HEK293 (cell line): ENCODE measurements at regions not wholly inside any gene's neighbourhood (a gene's known extent, or its start where the extent isn't known, plus 50 kb on each side); places are given as distances from the start of the nearest gene placed in this dataset.

Experiments used
- BCL11A ChIP-seq: fragments of 450-650 bp; formaldehyde crosslinking; IDR thresholded peaks from 2 replicates; pipeline ENCODE4 v1.5.1; 2016; ENCODE audit warnings: low read depth, missing biosample characterization, missing genetic modification characterization
- GLI4 ChIP-seq: fragments of 450-650 bp; formaldehyde crosslinking; IDR thresholded peaks from 2 replicates; pipeline ENCODE4 v1.5.1; 2016; ENCODE audit warnings: missing biosample characterization, missing genetic modification characterization
- KLF10 ChIP-seq: fragments of 450-650 bp; IDR thresholded peaks from 2 replicates; pipeline ENCODE4 v1.5.1; 2018; ENCODE audit warnings: missing biosample characterization, mild to moderate bottlenecking, missing genetic modification characterization
- REPIN1 ChIP-seq: fragments of 450-650 bp; formaldehyde crosslinking; IDR thresholded peaks from 2 replicates; pipeline ENCODE4 v1.5.1; 2017; ENCODE audit warnings: missing biosample characterization, missing genetic modification characterization, low read depth
- ZNF24 ChIP-seq: fragments of 450-650 bp; formaldehyde crosslinking; IDR thresholded peaks from 2 replicates; pipeline ENCODE4 v1.5.1; 2016; ENCODE audit warnings: missing biosample characterization, missing genetic modification characterization
- ZNF302 ChIP-seq: fragments of 450-650 bp; formaldehyde crosslinking; IDR thresholded peaks from 2 replicates; pipeline ENCODE4 v1.5.1; 2016; ENCODE audit warnings: missing biosample characterization, missing genetic modification characterization, low read depth
- ZNF391 ChIP-seq: fragments of 450-650 bp; formaldehyde crosslinking; IDR thresholded peaks from 2 replicates; pipeline ENCODE4 v1.5.1; 2016; ENCODE audit warnings: low read depth, missing biosample characterization, missing genetic modification characterization, borderline replicate concordance
- ZNF514 ChIP-seq: fragments of 450-650 bp; formaldehyde crosslinking; IDR thresholded peaks from 2 replicates; pipeline ENCODE4 v1.5.1; 2016; ENCODE audit warnings: missing biosample characterization, missing genetic modification characterization
- ZNF596 ChIP-seq: fragments of 450-650 bp; IDR thresholded peaks from 2 replicates; pipeline ENCODE4 v1.5.0; 2018; ENCODE audit warnings: missing biosample characterization, mild to moderate bottlenecking, missing genetic modification characterization, moderate library complexity
- TF ChIP-seq, protein P1 (sequence below): fragments of 450-650 bp; formaldehyde crosslinking; IDR thresholded peaks from 2 replicates; pipeline ENCODE4 v1.5.1; 2016; ENCODE audit warnings: missing biosample characterization, missing genetic modification characterization
- TF ChIP-seq, protein P2 (sequence below): fragments of 450-650 bp; formaldehyde crosslinking; IDR thresholded peaks from 2 replicates; pipeline ENCODE4 v1.5.1; 2016; ENCODE audit warnings: missing biosample characterization, missing genetic modification characterization, low read depth
- TF ChIP-seq, protein P3 (sequence below): fragments of 450-650 bp; formaldehyde crosslinking; IDR thresholded peaks from 2 replicates; pipeline ENCODE4 v1.5.1; 2016; ENCODE audit warnings: missing biosample characterization, missing genetic modification characterization
- TF ChIP-seq, protein P4 (sequence below): IDR thresholded peaks from 2 replicates; pipeline ENCODE4 v1.6.1; 2011; ENCODE audit warnings: mild to moderate bottlenecking, low read depth, low read length, borderline replicate concordance

DNA sequence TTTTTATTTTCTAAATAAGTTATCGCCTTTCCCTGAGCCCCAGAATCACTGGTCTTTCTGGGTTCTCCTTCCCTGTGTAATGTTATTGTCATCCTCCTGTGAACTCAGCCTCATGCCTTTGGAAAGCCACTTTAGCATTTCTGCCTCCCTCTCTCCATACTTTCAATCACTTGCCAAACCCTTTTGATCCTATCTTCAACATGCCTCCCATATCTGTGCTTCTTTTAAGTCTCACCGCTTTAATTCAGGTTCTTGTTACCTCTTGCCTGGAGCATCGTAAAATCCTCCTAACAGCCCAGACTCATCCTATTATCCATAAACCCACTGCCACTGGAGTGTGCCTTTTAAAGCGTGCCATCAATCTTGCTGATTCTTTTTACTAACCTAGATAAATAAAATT, 321.8 kb downstream of the BMP4 start:
- TF ChIP-seq ZNF24 (no peak), ZNF596 (tag by site-specific recombination) (no peak), GLI4 (tag by site-specific recombination) (no peak), ZNF302 (tag by site-specific recombination) (no peak), BCL11A (no peak), REPIN1 (tag by site-specific recombination) (no peak), ZNF514 (no peak), KLF10 (tag by site-specific recombination) (no peak), ZNF391 (no peak)
- TF ChIP-seq, protein P1, sequence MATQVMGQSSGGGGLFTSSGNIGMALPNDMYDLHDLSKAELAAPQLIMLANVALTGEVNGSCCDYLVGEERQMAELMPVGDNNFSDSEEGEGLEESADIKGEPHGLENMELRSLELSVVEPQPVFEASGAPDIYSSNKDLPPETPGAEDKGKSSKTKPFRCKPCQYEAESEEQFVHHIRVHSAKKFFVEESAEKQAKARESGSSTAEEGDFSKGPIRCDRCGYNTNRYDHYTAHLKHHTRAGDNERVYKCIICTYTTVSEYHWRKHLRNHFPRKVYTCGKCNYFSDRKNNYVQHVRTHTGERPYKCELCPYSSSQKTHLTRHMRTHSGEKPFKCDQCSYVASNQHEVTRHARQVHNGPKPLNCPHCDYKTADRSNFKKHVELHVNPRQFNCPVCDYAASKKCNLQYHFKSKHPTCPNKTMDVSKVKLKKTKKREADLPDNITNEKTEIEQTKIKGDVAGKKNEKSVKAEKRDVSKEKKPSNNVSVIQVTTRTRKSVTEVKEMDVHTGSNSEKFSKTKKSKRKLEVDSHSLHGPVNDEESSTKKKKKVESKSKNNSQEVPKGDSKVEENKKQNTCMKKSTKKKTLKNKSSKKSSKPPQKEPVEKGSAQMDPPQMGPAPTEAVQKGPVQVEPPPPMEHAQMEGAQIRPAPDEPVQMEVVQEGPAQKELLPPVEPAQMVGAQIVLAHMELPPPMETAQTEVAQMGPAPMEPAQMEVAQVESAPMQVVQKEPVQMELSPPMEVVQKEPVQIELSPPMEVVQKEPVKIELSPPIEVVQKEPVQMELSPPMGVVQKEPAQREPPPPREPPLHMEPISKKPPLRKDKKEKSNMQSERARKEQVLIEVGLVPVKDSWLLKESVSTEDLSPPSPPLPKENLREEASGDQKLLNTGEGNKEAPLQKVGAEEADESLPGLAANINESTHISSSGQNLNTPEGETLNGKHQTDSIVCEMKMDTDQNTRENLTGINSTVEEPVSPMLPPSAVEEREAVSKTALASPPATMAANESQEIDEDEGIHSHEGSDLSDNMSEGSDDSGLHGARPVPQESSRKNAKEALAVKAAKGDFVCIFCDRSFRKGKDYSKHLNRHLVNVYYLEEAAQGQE (tag by site-specific recombination) = no peak
- TF ChIP-seq, protein P2, sequence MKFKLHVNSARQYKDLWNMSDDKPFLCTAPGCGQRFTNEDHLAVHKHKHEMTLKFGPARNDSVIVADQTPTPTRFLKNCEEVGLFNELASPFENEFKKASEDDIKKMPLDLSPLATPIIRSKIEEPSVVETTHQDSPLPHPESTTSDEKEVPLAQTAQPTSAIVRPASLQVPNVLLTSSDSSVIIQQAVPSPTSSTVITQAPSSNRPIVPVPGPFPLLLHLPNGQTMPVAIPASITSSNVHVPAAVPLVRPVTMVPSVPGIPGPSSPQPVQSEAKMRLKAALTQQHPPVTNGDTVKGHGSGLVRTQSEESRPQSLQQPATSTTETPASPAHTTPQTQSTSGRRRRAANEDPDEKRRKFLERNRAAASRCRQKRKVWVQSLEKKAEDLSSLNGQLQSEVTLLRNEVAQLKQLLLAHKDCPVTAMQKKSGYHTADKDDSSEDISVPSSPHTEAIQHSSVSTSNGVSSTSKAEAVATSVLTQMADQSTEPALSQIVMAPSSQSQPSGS (tag by site-specific recombination) = no peak
- TF ChIP-seq, protein P3, sequence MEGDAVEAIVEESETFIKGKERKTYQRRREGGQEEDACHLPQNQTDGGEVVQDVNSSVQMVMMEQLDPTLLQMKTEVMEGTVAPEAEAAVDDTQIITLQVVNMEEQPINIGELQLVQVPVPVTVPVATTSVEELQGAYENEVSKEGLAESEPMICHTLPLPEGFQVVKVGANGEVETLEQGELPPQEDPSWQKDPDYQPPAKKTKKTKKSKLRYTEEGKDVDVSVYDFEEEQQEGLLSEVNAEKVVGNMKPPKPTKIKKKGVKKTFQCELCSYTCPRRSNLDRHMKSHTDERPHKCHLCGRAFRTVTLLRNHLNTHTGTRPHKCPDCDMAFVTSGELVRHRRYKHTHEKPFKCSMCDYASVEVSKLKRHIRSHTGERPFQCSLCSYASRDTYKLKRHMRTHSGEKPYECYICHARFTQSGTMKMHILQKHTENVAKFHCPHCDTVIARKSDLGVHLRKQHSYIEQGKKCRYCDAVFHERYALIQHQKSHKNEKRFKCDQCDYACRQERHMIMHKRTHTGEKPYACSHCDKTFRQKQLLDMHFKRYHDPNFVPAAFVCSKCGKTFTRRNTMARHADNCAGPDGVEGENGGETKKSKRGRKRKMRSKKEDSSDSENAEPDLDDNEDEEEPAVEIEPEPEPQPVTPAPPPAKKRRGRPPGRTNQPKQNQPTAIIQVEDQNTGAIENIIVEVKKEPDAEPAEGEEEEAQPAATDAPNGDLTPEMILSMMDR (tag by site-specific recombination) = no peak
- TF ChIP-seq, protein P4, sequence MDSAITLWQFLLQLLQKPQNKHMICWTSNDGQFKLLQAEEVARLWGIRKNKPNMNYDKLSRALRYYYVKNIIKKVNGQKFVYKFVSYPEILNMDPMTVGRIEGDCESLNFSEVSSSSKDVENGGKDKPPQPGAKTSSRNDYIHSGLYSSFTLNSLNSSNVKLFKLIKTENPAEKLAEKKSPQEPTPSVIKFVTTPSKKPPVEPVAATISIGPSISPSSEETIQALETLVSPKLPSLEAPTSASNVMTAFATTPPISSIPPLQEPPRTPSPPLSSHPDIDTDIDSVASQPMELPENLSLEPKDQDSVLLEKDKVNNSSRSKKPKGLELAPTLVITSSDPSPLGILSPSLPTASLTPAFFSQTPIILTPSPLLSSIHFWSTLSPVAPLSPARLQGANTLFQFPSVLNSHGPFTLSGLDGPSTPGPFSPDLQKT = no peak
